Osteoblast (primary cell): ENCODE measurements at regions not wholly inside any gene's neighbourhood (a gene's known extent, or its start where the extent isn't known, plus 50 kb on each side); places are given as distances from the start of the nearest gene placed in this dataset.
A peak's percentile ranks its signal among the peaks of the same experiment; 100 is the strongest.

Source experiments
- DNase-seq: peaks from one replicate; pipeline ENCODE4 v3.0.0; 2011; ENCODE audit warnings: low spot score, mixed read lengths; ENCODE audit not compliant: insufficient read length; ENCODE audit errors: missing footprints
- H2AFZ ChIP-seq: 2 replicates; pipeline ENCODE4 v1.6.0; 2011; ENCODE audit warnings: mild to moderate bottlenecking, low read length
- H3K27ac ChIP-seq: 2 replicates; pipeline ENCODE4 v1.5.1; 2011; ENCODE audit warnings: mild to moderate bottlenecking, low read depth, low read length, moderate library complexity
- H3K27me3 ChIP-seq: 2 replicates; pipeline ENCODE4 v1.6.0; 2012; ENCODE audit warnings: mild to moderate bottlenecking, control low read depth, inconsistent platforms, low read length, moderate library complexity; ENCODE audit not compliant: insufficient read depth
- H3K36me3 ChIP-seq: 2 replicates; pipeline ENCODE4 v1.5.1; 2011; ENCODE audit warnings: mild to moderate bottlenecking, low read length, control low read depth, moderate library complexity; ENCODE audit not compliant: insufficient read depth
- H3K4me1 ChIP-seq: 2 replicates; pipeline ENCODE4 v1.5.1; 2011; ENCODE audit warnings: mild to moderate bottlenecking, low read length, control low read depth, moderate library complexity; ENCODE audit not compliant: insufficient read depth
- H3K4me2 ChIP-seq: 2 replicates; pipeline ENCODE4 v1.6.0; 2011; ENCODE audit warnings: mild to moderate bottlenecking, low read length; ENCODE audit not compliant: insufficient read depth
- H3K4me3 ChIP-seq: fragments of 200-600 bp; sonication (generic); 3 replicates; pipeline ENCODE4 v1.5.1; 2012; ENCODE audit warnings: mild to moderate bottlenecking, low read length, inconsistent platforms; ENCODE audit not compliant: insufficient read depth
- H3K79me2 ChIP-seq: 2 replicates; pipeline ENCODE4 v1.6.0; 2012; ENCODE audit warnings: mild to moderate bottlenecking, low read length, control low read depth, inconsistent platforms; ENCODE audit not compliant: insufficient read depth
- H3K9me3 ChIP-seq: 2 replicates; pipeline ENCODE4 v1.5.1; 2011; ENCODE audit warnings: low read depth, low read length, control low read depth
- H4K20me1 ChIP-seq: 2 replicates; pipeline ENCODE4 v1.6.0; 2012; ENCODE audit warnings: mild to moderate bottlenecking, low read length, control low read depth; ENCODE audit not compliant: insufficient read depth
- CTCF ChIP-seq: IDR thresholded peaks from 2 replicates; pipeline ENCODE4 v1.5.1; 2011; ENCODE audit warnings: mild to moderate bottlenecking, low read depth, low read length, moderate library complexity; ENCODE audit errors: extremely low read depth

- Histone ChIP-seq H4K20me1 (no peaks in the 10 kb centered on the region), H3K79me2 (no peaks in the 10 kb centered on the region), H3K36me3 (no peaks in the 10 kb centered on the region), H3K27me3 (no peaks in the 10 kb centered on the region), H3K4me1 (no peaks in the 10 kb centered on the region), H3K9me3 (no peaks in the 10 kb centered on the region), H3K27ac (no peak overlapping the region), H3K4me3 (no peak overlapping the region), H2AFZ (peak overlapping the region; percentile 68), H3K4me2 (no peak overlapping the region)
- no peak for TF ChIP-seq CTCF
- DNase-seq = peak; percentile 38
Measured at GRCh38 chr1:60746278-60746791, 336.0 kb upstream of the NFIA start.

- DNase-seq = peak; percentile 4
- Histone ChIP-seq H3K27ac (no peak overlapping the region), H3K9me3 (no peaks in the 10 kb centered on the region), H3K79me2 (no peaks in the 10 kb centered on the region), H2AFZ (no peak overlapping the region), H3K4me1 (no peaks in the 10 kb centered on the region), H3K4me2 (no peak overlapping the region), H4K20me1 (no peaks in the 10 kb centered on the region), H3K4me3 (no peak overlapping the region), H3K27me3 (no peaks in the 10 kb centered on the region), H3K36me3 (no peaks in the 10 kb centered on the region)
- TF ChIP-seq CTCF = no peak
Measured at GRCh38 chr1:60745484-60745883, 336.9 kb upstream of the NFIA start.

- no peak overlapping the region for H3K27ac ChIP-seq
- no peak overlapping the region for H3K4me2 ChIP-seq
Measured at GRCh38 chr1:60742339-60742738, 340.0 kb upstream of the NFIA start.

GRCh38 chr1:60740154-60740553 lies 342.2 kb upstream of the NFIA start:
- Histone ChIP-seq H3K27me3 (no peaks in the 10 kb centered on the region), H2AFZ (no peak overlapping the region), H3K4me2 (no peak overlapping the region), H3K27ac (no peak overlapping the region), H3K36me3 (no peaks in the 10 kb centered on the region), H3K4me3 (no peak overlapping the region), H3K9me3 (no peaks in the 10 kb centered on the region), H4K20me1 (no peaks in the 10 kb centered on the region), H3K4me1 (no peaks in the 10 kb centered on the region), H3K79me2 (no peaks in the 10 kb centered on the region)
- no peak for TF ChIP-seq CTCF
- no peak for DNase-seq

More at GRCh38 chr1:60742339-60742738, 340.0 kb upstream of the NFIA start:
- Histone ChIP-seq H3K4me3 (no peak overlapping the region), H3K27me3 (no peaks in the 10 kb centered on the region), H3K79me2 (no peaks in the 10 kb centered on the region), H3K4me1 (no peaks in the 10 kb centered on the region), H2AFZ (no peak overlapping the region), H4K20me1 (no peaks in the 10 kb centered on the region), H3K9me3 (no peaks in the 10 kb centered on the region), H3K36me3 (no peaks in the 10 kb centered on the region)
- no peak for TF ChIP-seq CTCF
- no peak for DNase-seq
